D341Med (cell line): ENCODE measurements at regions not wholly inside any gene's neighbourhood (a gene's known extent, or its start where the extent isn't known, plus 50 kb on each side); places are given as distances from the start of the nearest gene placed in this dataset.
"Not testable (repeated sequence)": the region's sequence is repeated elsewhere in the genome, so short reads cannot be mapped to it uniquely, and the experiment has no call there.

Experiments used
- DNase-seq: peaks from one replicate; pipeline ENCODE4 v3.0.0; 2012; ENCODE audit warnings: low spot score

GRCh38 chr5:128667751-128668150 is 129.7 kb upstream of the FBN2 start:
- DNase-seq: no peak

GRCh38 chr5:128668921-128669320 is 130.9 kb upstream of the FBN2 start:
- DNase-seq: no peak

GRCh38 chr5:128669803-128670202 is 131.8 kb upstream of the FBN2 start:
- no peak for DNase-seq

GRCh38 chr5:128671943-128672342 is 133.9 kb upstream of the FBN2 start:
- no peak for DNase-seq

- DNase-seq: no peak
Measured at GRCh38 chr5:128673000-128673399, 135.0 kb upstream of the FBN2 start.

GRCh38 chr5:128673411-128673957 is 135.4 kb upstream of the FBN2 start:
- no peak for DNase-seq

- no peak for DNase-seq
Measured at GRCh38 chr5:128673970-128674369, 135.9 kb upstream of the FBN2 start.

GRCh38 chr5:128674837-128675446 is 136.9 kb upstream of the FBN2 start:
- peak; percentile 59 for DNase-seq

GRCh38 chr5:128681096-128681495 is 143.1 kb upstream of the FBN2 start:
- no peak for DNase-seq

GRCh38 chr5:128681764-128682592 is 143.9 kb upstream of the FBN2 start:
- DNase-seq: no peak

GRCh38 chr5:128682669-128683068 is 144.6 kb upstream of the FBN2 start:
- DNase-seq: no peak

GRCh38 chr5:128684961-128685360 is 146.9 kb upstream of the FBN2 start:
- DNase-seq: no peak

GRCh38 chr5:128687930-128688329 is 149.9 kb upstream of the FBN2 start:
- no peak for DNase-seq

- no peak for DNase-seq
Measured at GRCh38 chr5:128693764-128694163, 155.7 kb upstream of the FBN2 start.

- DNase-seq: no peak
Measured at GRCh38 chr5:128695791-128696530, 157.9 kb upstream of the FBN2 start.

GRCh38 chr5:128701301-128701700 is 163.3 kb upstream of the FBN2 start:
- no peak for DNase-seq

- DNase-seq: no peak
Measured at GRCh38 chr5:128703322-128703721, 165.3 kb upstream of the FBN2 start.

GRCh38 chr5:128706269-128706668 is 168.2 kb upstream of the FBN2 start:
- no peak for DNase-seq

- no peak for DNase-seq
Measured at GRCh38 chr5:128708841-128709240, 170.8 kb upstream of the FBN2 start.

- no peak for DNase-seq
Measured at GRCh38 chr5:128711216-128711615, 173.2 kb upstream of the FBN2 start.

GRCh38 chr5:128714551-128714950 is 176.5 kb upstream of the FBN2 start:
- no peak for DNase-seq

GRCh38 chr5:128722551-128722950 is 184.5 kb upstream of the FBN2 start:
- no peak for DNase-seq

GRCh38 chr5:128730021-128730420 is 192.0 kb upstream of the FBN2 start:
- not testable (repeated sequence) for DNase-seq
